ACC112 (cell line): ENCODE measurements at regions not wholly inside any gene's neighbourhood (a gene's known extent, or its start where the extent isn't known, plus 50 kb on each side); places are given as distances from the start of the nearest gene placed in this dataset.

Experiments
- H2AFZ ChIP-seq: fragments of 200-600 bp; sonication (generic); one replicate; pipeline ENCODE4 v1.6.0; 2017; ENCODE audit warnings: antibody characterized with exemption, low read length; ENCODE audit not compliant: unreplicated experiment
- H3K27ac ChIP-seq: fragments of 200-600 bp; sonication (generic); 2 replicates; pipeline ENCODE4 v1.5.1; 2014; ENCODE audit warnings: low read depth, mild to moderate bottlenecking, antibody characterized with exemption, low read length, moderate library complexity
- H3K27me3 ChIP-seq: fragments of 200-600 bp; sonication (generic); 2 replicates; pipeline ENCODE4 v1.6.1; 2014; ENCODE audit warnings: mild to moderate bottlenecking, antibody characterized with exemption, low read length, moderate library complexity, mixed read lengths; ENCODE audit not compliant: insufficient read depth
- H3K36me3 ChIP-seq: fragments of 200-600 bp; sonication (generic); 2 replicates; pipeline ENCODE4 v1.6.1; 2016; ENCODE audit warnings: mild to moderate bottlenecking, antibody characterized with exemption, low read length, moderate library complexity, mixed read lengths; ENCODE audit not compliant: insufficient read depth
- H3K4me1 ChIP-seq: fragments of 200-600 bp; sonication (generic); one replicate; pipeline ENCODE4 v1.6.1; 2016; ENCODE audit warnings: low read length, mixed read lengths; ENCODE audit not compliant: insufficient read depth, unreplicated experiment, control insufficient read depth
- H3K4me3 ChIP-seq: fragments of 200-600 bp; sonication (generic); 2 replicates; pipeline ENCODE4 v1.5.1; 2014; ENCODE audit warnings: mild to moderate bottlenecking, low read depth, low read length
- H3K79me2 ChIP-seq: fragments of 200-600 bp; sonication (generic); one replicate; pipeline ENCODE4 v1.6.0; 2016; ENCODE audit warnings: low read length; ENCODE audit not compliant: control insufficient read depth, unreplicated experiment, insufficient read depth

- Histone ChIP-seq H3K79me2 (no peaks in the 10 kb centered on the region), H3K27me3 (no peaks in the 10 kb centered on the region), H3K4me3 (no peak overlapping the region)
These were observed 709.0 kb downstream of the TBC1D22A start for GRCh38 chr22:47471406-47471805.

GRCh38 chr22:47465809-47466208 is 703.4 kb downstream of the TBC1D22A start:
- no peaks in the 10 kb centered on the region for H3K79me2 ChIP-seq
- H3K4me1 ChIP-seq = no peaks in the 10 kb centered on the region
- no peak overlapping the region for H3K27ac ChIP-seq
- no peak overlapping the region for H3K4me3 ChIP-seq
- no peak overlapping the region for H2AFZ ChIP-seq
- H3K36me3 ChIP-seq = no peaks in the 10 kb centered on the region
- H3K27me3 ChIP-seq = no peaks in the 10 kb centered on the region

More at GRCh38 chr22:47471406-47471805, 709.0 kb downstream of the TBC1D22A start:
- no peak overlapping the region for H3K27ac ChIP-seq
- no peak overlapping the region for H2AFZ ChIP-seq
- H3K4me1 ChIP-seq = no peaks in the 10 kb centered on the region
- H3K36me3 ChIP-seq = no peaks in the 10 kb centered on the region

- no peaks in the 10 kb centered on the region for H3K4me1 ChIP-seq
- no peaks in the 10 kb centered on the region for H3K79me2 ChIP-seq
- no peaks in the 10 kb centered on the region for H3K36me3 ChIP-seq
- no peak overlapping the region for H2AFZ ChIP-seq
- no peak overlapping the region for H3K4me3 ChIP-seq
- H3K27ac ChIP-seq = no peak overlapping the region
- no peaks in the 10 kb centered on the region for H3K27me3 ChIP-seq
These were observed 702.8 kb downstream of the TBC1D22A start for GRCh38 chr22:47465222-47465621.

GRCh38 chr22:47463220-47463619 is 700.8 kb downstream of the TBC1D22A start:
- no peak overlapping the region for H2AFZ ChIP-seq
- H3K4me1 ChIP-seq = no peaks in the 10 kb centered on the region
- no peaks in the 10 kb centered on the region for H3K36me3 ChIP-seq
- H3K27ac ChIP-seq = no peak overlapping the region
- no peaks in the 10 kb centered on the region for H3K79me2 ChIP-seq
- no peaks in the 10 kb centered on the region for H3K27me3 ChIP-seq
- H3K4me3 ChIP-seq = no peak overlapping the region

- Histone ChIP-seq H2AFZ (no peak overlapping the region), H3K4me1 (no peaks in the 10 kb centered on the region), H3K27ac (no peak overlapping the region), H3K36me3 (no peaks in the 10 kb centered on the region), H3K4me3 (no peak overlapping the region), H3K27me3 (no peaks in the 10 kb centered on the region), H3K79me2 (no peaks in the 10 kb centered on the region)
These were observed 698.4 kb downstream of the TBC1D22A start for GRCh38 chr22:47460861-47461260.

- Histone ChIP-seq H3K79me2 (no peaks in the 10 kb centered on the region), H3K27ac (no peak overlapping the region), H3K36me3 (no peaks in the 10 kb centered on the region), H3K4me1 (no peaks in the 10 kb centered on the region), H3K4me3 (no peak overlapping the region), H3K27me3 (no peaks in the 10 kb centered on the region), H2AFZ (no peak overlapping the region)
These were observed 697.7 kb downstream of the TBC1D22A start for GRCh38 chr22:47460176-47460575.

GRCh38 chr22:47458348-47458747 is 695.9 kb downstream of the TBC1D22A start:
- no peaks in the 10 kb centered on the region for H3K79me2 ChIP-seq
- H3K27me3 ChIP-seq = no peaks in the 10 kb centered on the region
- H3K4me3 ChIP-seq = no peak overlapping the region
- no peak overlapping the region for H2AFZ ChIP-seq
- no peak overlapping the region for H3K27ac ChIP-seq
- H3K36me3 ChIP-seq = no peaks in the 10 kb centered on the region
- H3K4me1 ChIP-seq = no peaks in the 10 kb centered on the region

GRCh38 chr22:47457509-47458300 is 695.3 kb downstream of the TBC1D22A start:
- no peaks in the 10 kb centered on the region for H3K4me1 ChIP-seq
- H3K79me2 ChIP-seq = no peaks in the 10 kb centered on the region
- no peak overlapping the region for H3K27ac ChIP-seq
- H3K36me3 ChIP-seq = no peaks in the 10 kb centered on the region
- H2AFZ ChIP-seq = no peak overlapping the region
- no peaks in the 10 kb centered on the region for H3K27me3 ChIP-seq
- H3K4me3 ChIP-seq = no peak overlapping the region

GRCh38 chr22:47457021-47457420 is 694.6 kb downstream of the TBC1D22A start:
- no peaks in the 10 kb centered on the region for H3K36me3 ChIP-seq
- H3K4me3 ChIP-seq = no peak overlapping the region
- no peaks in the 10 kb centered on the region for H3K79me2 ChIP-seq
- H3K27ac ChIP-seq = no peak overlapping the region
- no peaks in the 10 kb centered on the region for H3K27me3 ChIP-seq
- H2AFZ ChIP-seq = no peak overlapping the region
- H3K4me1 ChIP-seq = no peaks in the 10 kb centered on the region

- H3K27ac ChIP-seq = no peak overlapping the region
- no peaks in the 10 kb centered on the region for H3K27me3 ChIP-seq
- H3K36me3 ChIP-seq = no peaks in the 10 kb centered on the region
- no peaks in the 10 kb centered on the region for H3K79me2 ChIP-seq
- H3K4me1 ChIP-seq = no peaks in the 10 kb centered on the region
- H3K4me3 ChIP-seq = no peak overlapping the region
- no peak overlapping the region for H2AFZ ChIP-seq
These were observed 693.6 kb downstream of the TBC1D22A start for GRCh38 chr22:47456031-47456430.

GRCh38 chr22:47453049-47453448 is 690.6 kb downstream of the TBC1D22A start:
- H3K4me1 ChIP-seq = no peaks in the 10 kb centered on the region
- no peak overlapping the region for H3K4me3 ChIP-seq
- no peaks in the 10 kb centered on the region for H3K36me3 ChIP-seq
- no peak overlapping the region for H3K27ac ChIP-seq
- H3K27me3 ChIP-seq = no peaks in the 10 kb centered on the region
- no peaks in the 10 kb centered on the region for H3K79me2 ChIP-seq
- no peak overlapping the region for H2AFZ ChIP-seq
